ENCODE measurements at regions not wholly inside any gene's neighbourhood (a gene's known extent, or its start where the extent isn't known, plus 50 kb on each side); places are given as distances from the start of the nearest gene placed in this dataset.

DNA sequence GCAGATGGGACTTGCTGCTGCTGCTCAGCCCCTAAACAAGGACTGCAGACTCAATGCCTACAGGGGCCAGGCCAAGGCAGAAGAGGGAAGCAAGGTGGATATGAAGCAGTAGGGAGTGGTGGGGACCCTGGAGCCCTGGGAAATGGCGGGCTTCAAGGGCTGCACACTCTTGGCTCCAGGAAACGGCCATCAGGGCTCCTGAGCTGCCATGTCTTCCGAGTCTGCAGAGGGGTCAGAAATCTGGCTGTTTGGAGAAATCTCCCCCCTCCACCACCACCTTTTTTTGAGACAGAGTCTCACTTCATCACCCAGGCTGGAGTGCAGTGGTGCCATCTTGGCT, 169.1 kb downstream of the KATNIP start:
- TF ChIP-seq, protein P1, sequence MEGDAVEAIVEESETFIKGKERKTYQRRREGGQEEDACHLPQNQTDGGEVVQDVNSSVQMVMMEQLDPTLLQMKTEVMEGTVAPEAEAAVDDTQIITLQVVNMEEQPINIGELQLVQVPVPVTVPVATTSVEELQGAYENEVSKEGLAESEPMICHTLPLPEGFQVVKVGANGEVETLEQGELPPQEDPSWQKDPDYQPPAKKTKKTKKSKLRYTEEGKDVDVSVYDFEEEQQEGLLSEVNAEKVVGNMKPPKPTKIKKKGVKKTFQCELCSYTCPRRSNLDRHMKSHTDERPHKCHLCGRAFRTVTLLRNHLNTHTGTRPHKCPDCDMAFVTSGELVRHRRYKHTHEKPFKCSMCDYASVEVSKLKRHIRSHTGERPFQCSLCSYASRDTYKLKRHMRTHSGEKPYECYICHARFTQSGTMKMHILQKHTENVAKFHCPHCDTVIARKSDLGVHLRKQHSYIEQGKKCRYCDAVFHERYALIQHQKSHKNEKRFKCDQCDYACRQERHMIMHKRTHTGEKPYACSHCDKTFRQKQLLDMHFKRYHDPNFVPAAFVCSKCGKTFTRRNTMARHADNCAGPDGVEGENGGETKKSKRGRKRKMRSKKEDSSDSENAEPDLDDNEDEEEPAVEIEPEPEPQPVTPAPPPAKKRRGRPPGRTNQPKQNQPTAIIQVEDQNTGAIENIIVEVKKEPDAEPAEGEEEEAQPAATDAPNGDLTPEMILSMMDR (conservative IDR thresholded peaks at IDR 0.05): no peak
- TF ChIP-seq EZH2 (IDR thresholded peaks at IDR 0.05; ENCODE audit: low read depth): no peak

Data from PC-9 (cell line).